AG08395 (cell line): ENCODE measurements at regions not wholly inside any gene's neighbourhood (a gene's known extent, or its start where the extent isn't known, plus 50 kb on each side); places are given as distances from the start of the nearest gene placed in this dataset.
"Not testable (repeated sequence)": the region's sequence is repeated elsewhere in the genome, so short reads cannot be mapped to it uniquely, and the experiment has no call there.

Source experiments
- DNase-seq: peaks from one replicate; pipeline ENCODE4 v3.0.0; 2012; ENCODE audit warnings: mixed read lengths, low spot score

DNA sequence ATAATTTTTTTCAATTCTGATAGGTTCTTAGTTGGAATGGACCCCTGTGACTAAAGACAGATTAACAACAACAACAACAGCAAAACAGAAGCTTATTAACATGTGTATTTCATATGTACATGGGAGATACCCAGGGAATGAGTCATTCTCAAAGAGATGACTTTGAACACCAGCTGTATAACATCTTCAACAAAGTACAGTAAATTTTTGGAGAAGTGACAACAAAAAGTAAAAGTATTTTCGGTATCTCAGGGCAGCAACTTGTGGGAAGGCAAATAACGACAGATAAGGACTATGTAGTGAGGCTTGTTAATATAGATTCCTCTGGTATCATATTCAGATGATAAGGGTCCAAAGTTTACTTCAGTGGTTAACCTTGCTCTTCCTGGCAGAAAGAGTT is 573.4 kb upstream of the RAG2 start:
- no peak for DNase-seq

DNA sequence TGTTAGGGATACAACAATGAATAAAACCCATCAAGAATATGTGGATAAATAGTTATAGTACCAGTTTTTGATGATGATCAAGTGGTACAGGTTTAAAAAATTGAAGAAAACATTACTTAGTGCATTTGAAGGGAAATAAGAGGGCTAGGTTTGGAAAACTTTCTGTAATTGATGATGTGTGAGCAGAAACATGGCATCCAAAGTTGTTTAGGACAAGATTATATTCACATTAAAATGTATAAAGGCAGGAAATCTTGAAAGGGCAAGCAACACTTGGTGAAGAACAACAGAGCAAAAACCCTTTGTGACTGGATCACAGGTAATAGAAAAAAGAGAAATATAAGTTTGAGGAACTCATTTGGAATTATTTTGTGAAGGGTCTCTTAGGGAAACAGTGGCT is 572.3 kb upstream of the RAG2 start:
- DNase-seq: no peak

DNA sequence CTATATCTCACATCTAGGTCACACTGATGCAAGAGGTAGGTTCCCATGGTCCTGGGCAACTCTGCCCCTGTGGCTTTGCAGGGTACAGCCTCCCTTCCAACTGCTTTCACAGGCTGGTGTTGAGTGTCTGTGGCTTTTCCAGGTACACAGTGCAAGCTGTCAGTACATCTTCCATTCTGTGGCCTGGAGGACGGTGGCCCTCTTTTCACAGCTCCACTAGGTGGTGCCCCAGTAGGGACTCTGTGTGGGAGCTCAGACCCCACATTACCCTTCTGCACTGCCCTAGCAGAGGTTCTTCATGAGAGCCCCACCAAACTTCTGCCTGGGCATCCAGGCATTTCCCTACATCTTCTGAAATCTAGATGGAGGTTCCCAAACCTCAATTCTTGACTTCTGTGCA is 547.4 kb upstream of the RAG2 start:
- not testable (repeated sequence) for DNase-seq

DNA sequence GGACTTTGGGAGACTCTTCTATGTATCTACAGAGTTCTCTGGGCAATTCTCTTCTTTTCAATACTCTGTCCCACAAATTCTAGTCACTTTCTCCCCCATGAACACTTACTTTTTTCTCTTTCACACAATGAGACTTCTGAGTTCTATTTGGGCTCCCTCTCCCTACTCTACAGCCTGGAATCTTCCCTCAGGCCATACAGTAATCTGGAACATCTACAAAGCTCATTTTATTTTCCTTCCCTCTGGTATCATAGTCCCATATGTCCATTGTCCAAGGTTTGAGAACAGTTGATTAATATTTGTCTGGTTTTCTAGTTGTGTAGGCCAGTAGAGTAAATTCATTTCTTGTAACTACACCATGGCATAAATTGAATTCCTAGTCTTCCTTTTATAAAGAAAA is 544.6 kb upstream of the RAG2 start:
- no peak for DNase-seq

DNA sequence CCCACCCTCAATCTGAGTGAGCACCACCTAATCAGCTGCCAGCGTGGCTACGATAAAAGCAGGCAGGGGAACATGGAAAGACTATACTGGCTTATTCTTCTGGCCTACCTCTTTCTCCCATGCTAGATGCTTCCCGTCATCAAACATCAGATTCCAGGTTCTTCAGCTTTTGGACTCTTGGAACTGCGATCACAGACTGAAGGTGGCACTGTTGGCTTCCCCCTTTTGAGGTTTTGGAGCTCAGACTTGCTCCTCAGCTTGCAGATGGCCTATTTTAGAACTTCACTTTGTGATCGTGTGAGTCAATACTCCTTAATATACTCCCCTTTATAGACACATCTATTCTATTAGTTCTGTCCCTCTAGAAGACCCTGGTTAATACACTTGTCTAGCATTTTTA is 543.7 kb upstream of the RAG2 start:
- no peak for DNase-seq

DNA sequence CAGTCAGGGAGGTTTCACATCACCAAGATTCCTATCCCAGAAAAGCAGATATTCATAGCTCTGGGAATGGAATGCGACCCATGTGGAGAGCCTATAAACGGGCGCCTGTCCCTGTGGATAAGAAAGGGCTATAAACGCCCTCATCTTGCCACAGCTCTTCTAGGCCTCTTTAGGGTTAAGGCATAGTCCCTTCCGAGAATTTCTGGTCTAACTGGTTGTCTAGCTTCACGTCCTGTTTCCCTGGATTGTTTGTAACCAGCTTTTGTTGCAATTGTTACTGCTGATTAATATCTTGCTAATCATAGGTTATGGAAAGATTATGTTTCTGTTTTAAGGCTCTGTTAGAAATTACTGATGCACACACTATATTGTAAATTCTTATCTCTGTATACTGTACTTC is 537.6 kb upstream of the RAG2 start:
- not testable (repeated sequence) for DNase-seq

DNA sequence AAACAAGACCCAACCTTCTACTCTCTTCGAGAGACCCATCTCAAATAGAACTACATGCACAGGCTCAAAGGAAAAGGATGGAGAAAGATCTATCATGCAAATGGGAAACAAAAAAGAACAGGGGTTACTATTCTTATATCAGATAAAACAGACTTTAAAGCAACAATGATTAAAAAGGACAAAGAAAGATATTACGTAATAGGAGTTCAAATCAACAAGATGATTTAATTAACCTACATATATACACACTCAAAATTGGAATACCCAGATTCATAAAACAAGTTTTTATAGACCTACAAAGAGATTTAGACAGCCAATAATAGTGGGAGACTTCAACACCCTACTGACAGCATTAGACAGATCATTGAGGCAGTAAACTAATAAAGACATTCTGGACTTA is 536.6 kb upstream of the RAG2 start:
- DNase-seq: no peak

DNA sequence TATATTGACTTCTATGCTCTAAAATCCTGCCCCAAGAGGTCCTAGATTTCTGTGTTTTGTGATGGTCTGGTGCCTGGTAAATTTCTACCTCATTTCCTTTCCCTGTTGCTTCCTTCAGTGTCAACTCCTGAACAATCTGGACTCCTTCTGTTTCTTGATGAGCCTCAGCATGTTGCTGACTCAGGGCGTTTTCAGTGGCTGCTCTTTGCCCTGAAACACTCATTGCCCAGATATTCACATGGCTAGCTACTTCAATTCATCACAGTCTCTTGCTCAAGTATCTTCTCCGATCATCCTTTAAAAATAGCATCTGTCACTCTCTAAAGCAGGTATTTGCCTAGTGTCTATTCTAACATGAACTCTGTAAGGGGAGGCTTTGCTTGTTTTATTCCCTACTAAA is 526.3 kb upstream of the RAG2 start:
- DNase-seq: no peak

DNA sequence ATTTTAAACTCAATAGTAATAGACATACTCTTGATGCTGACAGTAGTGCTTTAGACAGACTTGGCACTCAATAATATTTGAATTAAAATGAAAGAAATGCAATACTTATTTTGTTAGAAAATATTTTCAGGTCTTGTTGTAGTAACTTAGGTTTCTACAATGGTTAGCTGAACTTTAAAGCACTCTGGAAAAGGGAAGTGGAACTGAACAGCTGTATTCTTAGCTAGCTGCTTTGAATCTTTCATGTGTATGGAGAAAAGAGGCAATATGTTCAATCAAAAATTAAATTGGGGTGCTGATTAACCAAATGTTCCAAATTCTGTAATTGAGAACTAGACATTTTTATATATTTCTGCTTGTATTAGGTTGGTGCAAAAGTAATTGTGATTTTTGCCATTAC is 517.9 kb upstream of the RAG2 start:
- DNase-seq: no peak

DNA sequence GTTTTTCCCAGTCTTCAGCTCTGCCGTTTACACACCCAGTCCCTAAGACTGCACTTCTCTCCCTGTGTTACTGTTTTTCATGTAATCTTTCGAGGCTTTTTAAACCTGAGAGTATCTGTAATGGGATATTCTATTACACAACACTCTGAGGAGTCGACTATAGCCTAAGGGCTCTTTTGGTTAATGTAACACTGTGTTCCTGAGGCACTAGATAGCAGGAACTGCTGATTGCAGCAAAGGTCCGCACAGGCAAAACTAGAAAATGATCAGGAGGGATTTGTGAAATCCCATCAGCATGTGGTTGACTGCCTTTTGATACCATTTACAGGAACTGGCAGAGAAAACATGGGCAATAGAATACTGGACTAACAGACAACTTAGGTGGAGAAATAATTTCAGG is 512.3 kb upstream of the RAG2 start:
- no peak for DNase-seq

DNA sequence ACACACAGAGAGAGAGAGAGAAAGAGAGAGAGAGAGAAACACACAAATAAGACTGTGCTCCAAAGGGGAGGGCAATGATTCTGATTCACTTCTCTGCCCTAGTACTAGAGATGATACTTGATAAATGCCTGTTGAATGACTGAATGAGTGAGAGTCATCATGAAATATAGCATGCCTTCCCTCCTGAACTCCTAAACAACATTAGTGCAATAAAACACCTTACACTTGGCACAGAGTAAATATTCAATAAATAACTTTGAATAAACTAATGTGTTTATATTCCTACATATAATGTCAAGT is 511.2 kb upstream of the RAG2 start:
- no peak for DNase-seq

DNA sequence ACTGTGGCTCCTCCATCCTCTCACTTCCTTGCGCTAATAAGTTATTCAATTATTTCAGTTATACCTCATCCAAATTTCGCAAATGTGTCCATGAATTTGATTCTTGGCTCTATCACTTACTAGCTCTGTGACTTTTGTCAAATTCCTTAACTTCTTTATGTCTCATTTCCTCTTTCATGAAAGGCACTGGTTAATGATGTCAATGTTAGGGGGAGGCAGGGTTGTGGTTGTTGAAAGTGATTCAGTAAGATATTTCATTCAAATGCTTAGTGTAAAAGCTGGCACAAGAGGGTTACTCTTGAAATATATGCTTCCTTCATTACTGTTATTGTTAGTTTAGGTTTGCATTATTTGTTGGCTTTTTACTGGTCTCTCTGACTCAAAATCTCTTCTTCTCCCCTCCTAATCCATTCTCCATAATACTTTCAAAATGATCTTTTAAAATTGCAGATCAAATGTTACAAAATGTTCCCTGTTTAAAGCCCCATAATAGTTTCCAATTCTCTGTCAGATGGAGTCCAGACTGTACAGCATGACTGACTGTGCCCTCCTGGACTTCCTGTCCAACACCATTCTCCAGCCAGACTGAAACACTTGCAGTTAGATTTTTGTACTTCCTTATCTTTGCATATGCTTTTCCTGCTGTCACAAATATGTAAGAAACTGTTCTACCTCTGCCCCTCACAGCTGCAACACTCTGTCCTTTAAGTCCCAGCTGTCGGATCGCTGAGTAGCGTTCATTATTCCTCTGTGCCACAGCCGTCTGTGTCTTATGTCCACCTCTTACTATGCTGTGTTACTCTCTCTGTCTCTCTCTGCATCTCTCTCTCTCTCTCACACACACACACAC is 510.6 kb upstream of the RAG2 start:
- no peak for DNase-seq

DNA sequence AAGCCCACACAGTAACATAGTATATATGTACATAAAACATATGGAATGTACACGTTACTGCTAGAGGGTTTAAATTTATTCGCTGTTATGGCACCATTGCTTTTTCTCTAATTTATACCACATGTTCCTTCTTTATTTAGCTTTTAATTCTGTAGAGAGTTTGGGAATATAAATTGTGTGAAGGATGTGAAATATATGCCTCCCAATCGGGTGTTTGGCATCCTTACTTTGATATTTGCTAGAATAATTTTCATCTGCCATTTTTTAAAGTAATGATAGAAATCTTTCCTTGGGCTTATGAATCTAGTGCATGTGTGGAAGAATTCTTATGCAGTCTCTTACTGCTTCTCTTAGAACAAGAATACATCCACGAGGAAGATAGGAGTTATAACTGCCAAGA is 509.8 kb upstream of the RAG2 start:
- no peak for DNase-seq

DNA sequence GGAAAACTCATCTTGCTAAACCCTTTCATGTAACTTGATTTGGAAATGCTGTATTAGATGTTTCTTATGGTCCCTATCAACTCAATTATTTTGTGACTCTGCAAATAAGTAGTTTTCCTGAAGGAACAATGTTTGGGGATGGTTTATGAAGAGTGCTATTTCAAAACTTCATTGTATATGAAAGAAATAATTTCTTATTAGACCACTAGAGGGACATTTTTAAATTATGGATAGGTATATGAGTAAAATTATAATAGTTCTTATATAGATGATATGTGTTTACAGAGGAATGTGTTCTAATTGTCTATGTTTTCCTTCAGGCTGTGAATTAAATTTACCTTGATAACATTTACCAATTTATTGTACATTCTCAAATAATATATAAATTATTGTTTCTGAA is 509.4 kb upstream of the RAG2 start:
- DNase-seq: no peak

DNA sequence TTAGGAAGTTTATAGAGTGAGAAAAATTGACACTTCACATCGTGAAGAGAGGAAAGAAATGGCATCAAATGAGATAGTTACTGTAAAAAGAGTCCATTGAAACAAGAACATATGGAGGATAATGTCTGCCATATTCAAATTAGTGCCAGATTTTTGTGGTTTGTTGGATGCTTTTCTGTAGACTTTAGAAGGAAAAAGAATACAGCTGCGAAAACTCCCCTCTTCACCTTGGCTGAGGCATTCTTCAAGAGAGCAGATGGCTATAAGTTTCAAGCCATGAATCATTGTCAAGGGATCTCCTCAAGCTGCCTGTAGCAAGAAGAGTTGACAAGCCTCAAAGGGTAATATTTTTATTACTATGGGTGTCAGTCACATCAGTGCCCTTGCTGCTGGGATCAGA is 507.4 kb upstream of the RAG2 start:
- no peak for DNase-seq

DNA sequence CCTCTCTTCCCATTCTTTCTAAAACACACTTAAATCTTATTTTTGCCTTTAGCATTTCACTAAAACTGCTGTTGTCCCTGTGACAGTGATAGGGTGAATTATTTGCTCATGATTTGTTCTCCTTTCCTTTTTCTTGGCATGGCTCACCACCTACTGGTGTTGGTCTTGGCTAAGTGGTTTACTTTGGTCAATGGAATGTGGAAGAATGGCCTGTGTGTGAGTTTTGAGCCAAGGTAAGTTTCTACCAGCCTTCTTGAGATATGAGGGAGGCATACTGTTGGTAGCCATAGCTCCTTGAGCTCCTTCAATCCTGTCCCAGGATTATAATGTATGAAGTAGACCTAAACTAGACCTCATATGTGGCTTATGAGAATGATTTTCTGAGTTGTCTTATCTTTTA is 506.3 kb upstream of the RAG2 start:
- no peak for DNase-seq

DNA sequence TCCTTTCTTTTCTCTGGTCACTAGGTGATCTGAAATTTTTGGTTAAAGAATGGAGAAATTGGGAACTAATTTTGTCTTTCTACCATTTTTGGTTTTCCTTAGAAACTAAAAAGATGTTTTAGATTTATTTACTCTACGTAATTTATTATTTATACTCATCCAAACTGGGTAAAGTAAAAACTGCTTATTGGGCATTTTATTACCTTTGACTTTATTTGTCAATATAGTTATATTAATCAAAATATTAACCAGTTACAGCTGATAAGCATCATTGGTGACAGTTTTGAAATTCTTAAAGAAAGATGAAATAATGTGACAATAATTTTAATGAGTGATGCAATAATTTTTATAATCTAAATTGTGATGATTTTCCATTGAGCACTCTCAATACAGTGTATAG is 502.0 kb upstream of the RAG2 start:
- DNase-seq: no peak

DNA sequence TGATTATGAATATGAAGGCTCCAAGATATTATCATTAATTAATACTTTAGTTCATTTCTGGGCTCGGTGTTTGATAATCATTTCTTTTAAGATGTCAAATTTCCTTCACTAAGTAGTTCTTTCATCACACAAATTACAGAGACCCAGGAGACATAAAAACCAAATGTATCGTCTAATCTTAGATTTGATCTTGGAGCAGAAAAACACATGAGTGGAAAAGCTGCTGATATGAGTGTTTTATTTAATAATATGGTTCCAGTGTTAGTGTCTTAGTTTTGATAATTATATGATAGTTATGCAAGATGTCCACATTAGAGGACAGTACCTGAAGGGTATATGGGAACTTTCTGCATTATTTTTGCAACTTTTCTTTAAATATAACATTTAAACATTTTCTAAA is 494.5 kb upstream of the RAG2 start:
- no peak for DNase-seq

DNA sequence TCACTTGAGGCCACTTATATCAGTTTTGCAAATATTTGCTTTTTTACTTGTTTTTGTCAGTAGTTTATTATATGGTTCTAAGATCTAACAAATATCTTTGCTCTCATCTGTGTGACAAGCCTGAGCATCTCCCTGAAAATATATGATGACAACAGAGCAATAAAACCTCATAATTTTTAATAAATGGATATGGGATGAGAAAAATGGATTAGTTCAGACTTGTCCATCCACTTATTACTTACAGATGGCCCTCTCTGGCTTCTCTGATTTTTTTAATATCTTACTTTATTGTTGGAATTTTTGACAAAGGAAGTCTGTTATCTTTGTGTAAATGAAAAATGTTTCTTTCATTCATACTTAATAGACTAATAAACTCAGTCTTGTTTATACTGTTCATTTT is 491.4 kb upstream of the RAG2 start:
- DNase-seq: no peak

DNA sequence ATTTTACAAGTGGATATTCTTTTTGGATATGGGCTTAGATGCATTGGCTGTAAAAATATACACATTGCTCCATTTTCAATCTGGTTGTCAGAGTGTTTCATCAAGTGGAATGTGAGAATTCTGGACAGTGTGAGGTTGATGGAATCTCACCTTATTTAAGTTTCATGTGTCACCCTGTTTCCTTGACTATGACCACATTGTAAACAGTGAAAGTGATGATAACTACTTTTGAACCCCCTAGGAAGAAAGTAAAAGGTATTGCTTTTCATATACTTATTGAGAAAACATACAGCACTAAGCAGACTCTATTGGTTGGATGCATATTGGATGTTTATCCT is 490.5 kb upstream of the RAG2 start:
- no peak for DNase-seq

DNA sequence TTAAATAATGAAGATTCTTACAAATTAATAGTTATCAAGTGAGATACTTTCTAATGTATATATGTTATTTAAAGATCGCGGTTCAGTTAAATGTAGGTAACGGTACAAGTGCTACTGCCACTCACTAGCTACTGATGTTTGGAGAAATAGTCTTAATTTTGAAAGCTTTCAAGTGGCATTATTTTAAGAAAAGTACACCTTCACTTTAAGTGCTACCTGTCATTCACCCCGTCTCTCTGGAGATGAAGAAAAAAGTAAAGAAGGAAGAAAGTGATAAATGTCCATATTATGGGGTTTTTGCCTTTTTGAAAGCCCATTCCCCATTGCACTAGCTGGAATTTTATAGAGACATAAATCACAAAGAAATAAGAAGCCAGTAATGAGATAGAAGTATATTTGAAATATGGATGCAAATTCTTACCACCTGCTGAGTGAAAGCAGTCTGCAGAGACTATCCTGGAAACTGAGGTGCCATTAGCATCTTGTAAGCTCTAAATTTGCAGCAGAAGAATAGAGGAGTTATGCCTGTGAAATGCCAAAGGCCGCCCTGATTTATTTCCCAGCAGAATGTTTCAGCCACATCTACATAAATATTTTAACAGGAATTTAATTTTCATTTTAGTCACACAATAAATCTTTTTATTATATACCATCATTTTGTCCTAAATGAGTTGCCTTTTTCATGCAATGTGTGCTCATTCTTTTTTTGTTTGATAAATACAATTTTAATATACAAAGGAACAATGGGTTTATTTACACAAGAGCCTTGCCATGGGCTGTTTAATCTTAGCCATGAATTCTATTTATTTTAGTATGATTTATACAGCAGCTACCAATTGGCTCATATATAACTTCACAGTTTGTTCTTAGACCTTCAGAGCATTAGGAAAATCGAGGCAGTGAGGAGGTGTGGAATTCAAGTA is 489.9 kb upstream of the RAG2 start:
- DNase-seq: no peak

DNA sequence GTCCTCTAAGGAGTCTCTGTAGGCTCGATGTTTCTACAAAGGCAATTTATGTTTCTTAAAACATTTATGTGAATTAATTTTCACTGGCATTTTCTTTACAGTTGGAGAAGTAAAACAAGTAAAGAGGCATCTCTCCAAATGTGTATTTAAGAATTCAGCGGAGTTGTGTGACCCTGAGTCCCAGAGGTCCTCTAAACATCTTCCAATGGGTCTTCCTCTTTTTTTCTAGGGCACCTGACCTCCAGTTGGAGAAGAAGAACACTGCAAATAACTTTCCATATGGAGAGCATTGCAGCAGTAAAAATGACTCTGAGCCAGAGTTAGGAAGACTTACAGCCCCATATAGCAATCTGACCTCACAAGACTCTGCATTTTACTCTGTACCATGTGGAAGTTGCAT is 480.5 kb upstream of the RAG2 start:
- DNase-seq: no peak

DNA sequence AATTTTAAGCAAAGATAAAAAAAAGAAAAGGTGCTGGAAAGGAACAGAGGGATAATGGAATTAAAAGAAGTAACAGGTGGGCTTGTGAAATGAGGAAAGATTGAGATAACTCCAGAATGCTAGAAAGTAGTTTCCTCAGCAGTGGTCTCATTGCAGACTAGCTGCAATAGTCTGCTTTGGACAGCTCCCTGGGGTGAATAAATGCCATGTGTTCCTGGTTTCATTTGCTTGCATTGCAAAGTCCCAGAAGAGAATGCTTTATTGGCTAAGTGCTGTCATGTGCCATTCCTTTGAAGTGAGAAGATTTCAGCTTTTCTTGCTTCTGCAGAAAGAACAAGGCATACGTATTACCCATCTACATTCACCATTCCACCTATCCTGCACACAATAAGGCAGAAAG is 478.8 kb upstream of the RAG2 start:
- no peak for DNase-seq

DNA sequence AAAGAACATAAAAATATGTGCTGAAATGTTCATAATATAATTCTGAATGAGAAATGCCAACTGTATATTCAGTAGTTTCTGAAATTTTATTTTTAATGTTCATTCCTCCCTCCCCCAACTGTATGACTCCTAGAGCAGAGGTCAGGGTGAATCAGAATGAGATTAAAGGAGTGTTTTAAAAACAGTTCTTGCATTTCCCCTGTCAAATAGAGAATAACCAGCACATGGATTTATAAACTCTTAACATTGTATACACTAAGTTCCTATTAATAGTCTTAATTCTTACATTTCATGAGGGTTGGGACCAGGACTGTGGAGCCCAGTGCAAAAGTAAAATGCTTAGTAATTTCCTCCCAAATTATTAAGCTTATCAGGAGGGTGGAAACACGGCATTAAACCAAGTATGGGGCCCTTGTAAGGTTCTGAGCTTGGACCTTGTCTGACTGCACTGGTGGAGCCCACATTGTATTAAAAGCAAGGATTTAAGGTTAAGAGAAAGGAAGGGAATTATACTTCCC is 474.6 kb upstream of the RAG2 start:
- no peak for DNase-seq
